ENCODE measurements at regions not wholly inside any gene's neighbourhood (a gene's known extent, or its start where the extent isn't known, plus 50 kb on each side); places are given as distances from the start of the nearest gene placed in this dataset.

DNA sequence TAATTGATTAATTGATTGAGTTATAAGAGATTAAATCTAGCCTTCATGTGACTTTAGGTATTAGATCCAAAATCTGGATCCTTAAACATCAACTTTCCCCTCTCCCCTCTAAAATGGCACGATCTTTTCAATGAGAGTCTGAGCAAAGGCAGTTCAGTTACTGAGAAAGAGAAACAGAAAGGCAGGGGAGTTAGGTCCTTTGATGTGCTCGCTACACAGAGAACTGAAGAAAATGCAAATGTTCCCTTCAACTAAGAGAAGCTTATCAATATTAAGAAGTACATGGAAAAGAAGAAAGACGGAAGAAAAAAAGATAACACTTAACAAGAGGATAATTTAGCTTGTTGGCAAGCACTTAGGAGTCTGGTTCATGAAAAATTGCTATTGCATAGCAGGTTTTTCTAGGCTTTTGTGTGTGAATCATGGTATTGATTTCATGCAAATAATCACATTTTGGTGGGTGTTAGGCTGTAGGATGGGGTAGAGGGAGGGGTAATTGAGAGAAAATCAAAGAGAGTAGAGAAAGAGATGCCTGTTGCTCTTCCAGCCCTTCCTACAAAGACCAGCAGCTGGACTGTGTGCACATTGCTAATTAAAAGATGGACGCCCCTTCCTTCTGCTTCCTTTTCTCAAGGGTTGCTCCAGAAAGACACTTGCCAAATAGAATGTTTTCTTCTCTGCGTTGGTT, 307.6 kb upstream of the PLXNA2 start:
- DNase-seq, result no peak

GRCh38 chr1:208552928-208553327, 308.7 kb upstream of the PLXNA2 start:
- no peak for DNase-seq

DNA sequence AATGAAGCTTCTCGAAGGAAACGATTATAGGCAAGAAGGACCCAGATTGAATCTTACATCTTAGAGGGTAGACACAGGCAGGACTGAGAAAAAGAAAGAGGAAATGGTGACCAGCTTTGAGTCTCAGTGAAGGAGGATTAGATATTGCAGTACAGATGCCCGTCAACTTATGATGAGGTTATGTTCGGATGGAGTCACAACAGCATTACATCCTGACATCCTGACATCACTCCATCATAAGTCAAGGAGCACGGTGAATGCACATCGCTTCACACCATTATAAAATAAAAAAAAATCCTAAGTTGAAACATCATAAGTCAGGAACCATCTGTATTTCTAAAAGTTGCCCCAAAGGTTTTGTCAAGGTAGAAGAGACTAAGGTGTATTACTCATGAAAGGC, 312.3 kb upstream of the PLXNA2 start:
- DNase-seq, result no peak

DNA sequence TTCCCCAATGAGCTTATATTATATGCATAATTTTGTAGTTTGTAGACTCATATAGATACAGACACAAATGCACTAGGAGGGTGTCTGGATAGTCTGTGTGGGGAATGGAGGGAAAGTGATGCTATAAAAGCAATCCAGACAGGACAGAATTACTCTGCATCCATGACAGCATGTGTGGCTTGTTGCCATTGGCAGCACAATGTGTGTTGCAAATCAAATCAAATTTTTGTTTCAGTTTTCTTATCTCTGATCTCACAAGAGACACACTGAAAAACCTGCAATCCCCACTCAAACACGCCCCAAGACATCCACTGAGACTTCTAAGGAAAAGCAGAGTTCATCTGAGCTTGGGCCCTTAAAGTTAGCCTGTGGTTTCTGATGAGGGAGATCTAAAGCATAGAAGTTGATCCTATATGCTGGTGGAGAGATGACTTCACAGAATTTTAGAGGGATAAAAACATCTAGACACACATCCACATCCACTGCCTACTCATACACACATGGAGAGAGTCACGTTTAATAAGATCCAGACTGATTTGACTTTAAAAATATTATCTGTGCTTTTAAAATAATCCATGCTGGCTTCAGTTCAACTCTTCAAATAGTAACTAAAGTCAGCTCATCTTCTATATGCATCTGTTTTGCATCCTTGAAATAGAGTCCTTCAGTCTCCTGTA, 313.0 kb upstream of the PLXNA2 start:
- no peak for DNase-seq

DNA sequence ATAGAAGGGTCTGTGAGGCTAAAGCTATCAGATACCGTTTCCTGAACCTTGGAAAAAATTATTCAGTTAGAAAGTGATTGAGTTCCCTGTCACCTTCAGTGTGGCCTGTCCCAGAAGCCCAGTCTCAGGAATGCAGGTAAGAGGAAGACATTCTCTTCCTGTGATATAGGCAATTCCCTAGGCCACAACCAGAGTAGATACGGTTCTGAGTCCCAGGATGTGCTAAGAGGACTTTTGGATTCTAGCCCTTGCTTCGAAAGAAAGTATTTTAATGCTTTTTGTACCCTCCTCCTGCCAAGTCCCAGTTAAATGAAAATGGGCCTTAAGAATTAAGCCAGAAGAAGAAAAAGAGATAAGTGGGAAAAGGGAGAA, 313.5 kb upstream of the PLXNA2 start:
- no peak for DNase-seq

- DNase-seq, result no peak
Measured at GRCh38 chr1:208559597-208560329, 315.6 kb upstream of the PLXNA2 start.

DNA sequence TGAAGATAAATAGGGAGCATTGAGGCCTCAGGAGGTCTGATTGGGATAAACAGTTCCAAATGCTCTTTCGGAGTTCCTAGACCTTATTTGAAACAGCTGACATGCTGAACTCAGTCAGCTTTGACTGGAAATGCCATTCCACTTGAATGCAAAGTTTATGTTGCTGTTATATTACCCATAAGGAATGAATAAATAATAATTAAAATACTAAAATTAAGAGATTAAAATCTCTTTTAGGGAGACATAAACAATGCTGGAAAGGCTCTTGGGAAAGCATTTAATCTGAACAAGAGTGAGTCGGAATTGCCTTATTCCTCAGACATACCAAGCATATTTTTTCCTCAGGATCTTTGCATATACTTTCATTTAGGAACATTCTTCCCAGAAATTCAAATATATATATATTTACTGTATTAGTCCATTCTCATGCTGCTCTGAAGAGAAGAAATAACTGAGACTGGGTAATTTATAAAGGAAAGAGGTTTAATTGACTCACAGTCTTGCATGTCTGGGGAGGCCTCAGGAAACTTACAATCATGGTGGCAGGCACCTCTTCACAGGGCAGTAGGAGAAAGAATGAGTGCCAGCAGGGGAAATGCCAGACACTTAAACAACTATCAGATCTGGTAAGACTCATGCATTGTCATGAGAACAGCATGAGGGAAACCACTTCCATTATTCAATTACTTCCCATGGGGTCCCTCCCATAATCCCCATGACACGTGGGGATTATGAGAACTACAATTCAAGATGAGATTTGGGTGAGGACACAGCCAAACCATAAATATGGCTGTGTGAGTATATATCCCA, 318.2 kb upstream of the PLXNA2 start:
- DNase-seq, result no peak

GRCh38 chr1:208564466-208564865, 320.3 kb upstream of the PLXNA2 start:
- no peak for DNase-seq

- DNase-seq, result no peak
Measured at GRCh38 chr1:208565756-208566440, 321.7 kb upstream of the PLXNA2 start.

DNA sequence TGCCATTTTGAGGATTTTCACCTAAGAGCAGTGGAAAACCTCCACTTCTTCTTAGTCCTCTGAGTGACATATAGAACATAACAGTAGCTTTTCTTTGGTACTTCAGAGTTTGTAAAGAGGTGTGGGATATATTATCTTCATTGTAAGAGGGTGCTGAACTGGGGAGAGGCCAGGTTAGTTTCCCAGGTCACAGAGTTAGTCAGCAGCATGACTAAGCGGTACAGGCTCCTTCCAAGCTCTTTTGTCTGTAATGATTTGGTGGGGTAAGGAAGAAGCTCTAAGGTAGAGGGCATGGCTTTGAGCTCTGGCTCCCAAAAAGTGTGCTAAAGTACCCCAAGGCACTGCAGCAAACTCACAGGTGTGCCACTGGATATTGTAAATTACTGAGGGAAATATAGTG, 325.0 kb upstream of the PLXNA2 start:
- DNase-seq, result no peak

DNA sequence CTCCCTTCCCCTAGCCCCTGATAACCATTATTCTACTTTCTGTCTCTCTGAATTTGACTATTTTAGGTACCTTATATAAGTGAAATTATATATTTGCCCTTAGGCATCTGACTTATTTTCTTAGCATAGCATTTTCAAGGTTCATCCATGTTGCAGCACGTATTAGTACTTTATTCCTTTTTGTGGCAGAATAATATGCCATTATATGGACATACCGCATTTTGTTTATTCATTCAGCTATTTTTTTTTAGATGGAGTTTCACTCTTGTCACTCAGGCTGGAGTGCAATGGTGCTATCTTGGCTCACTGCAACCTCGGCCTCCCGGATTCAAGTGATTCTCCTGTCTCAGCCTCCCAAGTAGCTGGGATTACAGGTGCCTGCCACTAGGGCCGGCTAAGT, 326.2 kb upstream of the PLXNA2 start:
- DNase-seq, result no peak

- no peak for DNase-seq
Measured at GRCh38 chr1:208576425-208576824, 332.2 kb upstream of the PLXNA2 start.

DNA sequence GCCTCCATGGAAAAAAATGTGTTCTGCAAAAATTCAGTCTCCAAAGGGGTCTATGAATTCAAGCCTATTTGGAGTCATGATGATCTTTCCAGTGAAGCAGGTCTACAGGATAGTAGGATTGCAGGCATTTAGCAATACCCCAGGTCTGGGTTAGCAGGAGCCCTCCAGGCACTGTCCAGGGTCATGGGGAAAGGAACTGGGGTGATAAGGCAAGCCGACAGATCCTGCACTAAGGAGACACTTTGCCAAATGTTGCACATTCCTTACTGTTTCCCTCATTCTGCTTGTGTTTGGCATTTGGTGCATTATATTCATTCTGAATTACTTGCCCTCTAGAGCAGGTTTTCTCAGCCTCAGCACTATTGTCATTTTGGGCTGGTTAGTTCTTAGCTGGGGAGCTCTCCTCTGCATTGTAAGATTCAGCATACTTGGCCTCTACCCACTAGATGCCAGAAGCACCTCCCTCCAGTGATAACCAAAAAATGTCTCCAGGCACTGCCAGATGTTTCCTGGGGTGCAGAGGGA, 333.3 kb upstream of the PLXNA2 start:
- no peak for DNase-seq

GRCh38 chr1:208581209-208581608, 337.0 kb upstream of the PLXNA2 start:
- DNase-seq, result no peak

DNA sequence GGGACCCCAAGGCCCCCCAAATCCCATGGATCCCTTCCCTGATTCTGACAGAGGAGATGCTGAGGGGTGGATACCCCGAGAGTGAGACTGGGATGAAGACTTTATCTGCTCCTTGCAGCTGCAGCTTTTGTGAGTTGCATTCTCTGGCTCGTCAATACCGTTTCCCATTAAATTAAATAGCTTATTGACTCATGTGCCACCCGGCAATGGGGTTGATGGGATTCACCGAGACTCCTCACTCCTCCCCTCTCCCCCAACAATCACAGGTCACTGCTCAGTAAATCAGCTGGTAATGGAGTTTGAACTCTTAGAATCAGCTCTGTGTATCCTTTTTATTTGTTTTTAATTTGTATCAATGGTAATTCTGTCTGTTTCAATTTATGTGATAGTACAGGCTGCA, 337.5 kb upstream of the PLXNA2 start:
- DNase-seq, result no peak

DNA sequence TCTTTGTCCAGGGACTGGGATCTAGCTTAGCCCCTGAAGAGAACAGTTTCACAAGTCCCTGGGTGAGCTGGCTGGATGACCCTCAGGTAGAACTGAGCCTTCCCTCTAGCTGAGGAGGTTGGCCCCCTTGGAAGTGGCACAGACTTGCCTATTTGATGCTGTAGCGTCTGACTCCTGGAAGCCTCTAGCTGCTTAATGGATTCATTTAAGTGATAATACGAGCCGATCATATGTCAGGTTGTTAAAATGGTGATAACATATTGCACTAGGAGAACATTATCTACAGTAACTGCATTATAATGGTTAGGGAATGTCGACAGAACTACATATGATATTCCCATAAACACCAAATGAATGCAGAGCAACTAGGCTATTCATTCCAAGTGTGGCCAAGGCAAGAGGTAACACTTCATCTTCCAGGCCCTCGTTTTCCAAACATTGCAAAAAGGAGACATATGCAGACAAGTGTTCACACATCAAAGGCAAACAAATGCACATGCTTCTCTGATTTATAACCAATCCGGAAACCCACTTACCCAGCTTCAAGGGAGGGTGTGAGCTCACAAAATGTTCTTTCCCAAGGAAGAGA, 340.1 kb upstream of the PLXNA2 start:
- no peak for DNase-seq

DNA sequence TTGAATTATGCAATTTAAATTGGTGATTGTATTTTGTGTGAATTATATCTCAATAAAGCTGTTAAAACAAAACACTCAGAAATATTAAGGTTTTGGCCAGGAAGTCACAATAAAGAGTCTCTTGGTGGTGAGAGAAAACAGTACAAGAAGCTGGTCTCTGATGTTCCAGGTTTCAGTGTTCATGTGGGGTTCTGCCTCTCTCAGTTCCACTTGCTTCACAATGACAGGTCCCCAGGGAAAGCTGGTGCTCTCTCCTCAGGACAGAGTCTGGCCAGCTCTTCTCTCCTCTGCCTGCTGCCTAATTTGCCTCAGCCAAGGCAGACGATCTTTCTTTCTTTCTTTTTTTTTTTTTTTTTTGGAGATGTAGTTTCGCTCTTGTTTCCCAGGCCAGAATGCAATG, 342.9 kb upstream of the PLXNA2 start:
- DNase-seq, result no peak

DNA sequence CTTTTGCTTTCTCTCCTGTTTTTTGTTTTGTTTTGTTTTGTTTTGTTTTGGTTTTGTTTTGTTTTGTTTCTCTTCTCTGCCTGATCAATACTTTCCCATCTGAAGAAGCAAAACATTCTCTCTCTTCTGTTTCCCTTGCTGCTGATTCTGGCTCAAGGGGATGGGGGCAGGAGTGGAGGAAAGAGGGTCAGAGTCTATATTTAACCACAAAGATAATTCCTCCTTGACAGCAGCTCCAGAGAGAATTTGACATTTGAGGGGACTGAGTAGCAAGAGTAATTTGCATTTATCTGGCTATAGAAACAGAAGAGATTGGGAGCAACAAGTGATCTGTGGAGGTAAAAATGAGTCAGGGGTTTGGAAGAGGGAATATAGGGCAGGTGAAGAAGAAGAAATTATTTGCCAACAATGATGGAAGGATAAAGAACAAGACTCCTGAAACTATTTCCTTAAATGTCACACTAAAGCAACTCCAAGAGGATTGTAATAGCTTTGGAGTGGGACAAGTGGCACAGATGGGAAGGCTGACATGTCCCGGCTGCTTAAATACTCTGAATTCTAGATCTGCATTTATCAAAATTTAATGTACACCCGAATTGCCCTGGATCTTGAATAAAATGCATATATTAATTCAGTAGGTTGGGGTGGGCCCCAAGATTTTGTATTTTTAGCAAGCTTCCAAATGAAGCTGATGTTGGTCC, 349.3 kb upstream of the PLXNA2 start:
- no peak for DNase-seq

- no peak for DNase-seq
Measured at GRCh38 chr1:208595236-208595635, 351.1 kb upstream of the PLXNA2 start.

DNA sequence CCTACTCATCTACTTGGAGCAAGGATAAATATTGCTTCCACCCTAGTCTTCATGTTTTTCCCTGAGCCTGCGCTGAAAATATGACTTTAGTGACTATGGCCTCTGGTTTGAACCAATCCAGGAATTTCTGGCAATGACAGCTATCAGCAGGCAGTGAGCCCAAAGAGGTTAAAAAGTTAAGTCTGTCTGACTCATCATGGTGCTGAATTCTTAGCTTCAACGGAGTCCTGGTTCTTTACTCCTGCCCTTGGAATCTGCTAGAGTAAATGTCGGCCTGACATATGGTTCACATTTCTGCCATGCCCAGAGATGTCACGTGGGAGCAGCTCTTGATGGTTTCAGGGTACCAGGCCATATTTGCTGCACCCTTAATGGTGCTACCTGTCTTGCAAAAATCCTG, 351.6 kb upstream of the PLXNA2 start:
- no peak for DNase-seq

- DNase-seq, result no peak
Measured at GRCh38 chr1:208597571-208597970, 353.4 kb upstream of the PLXNA2 start.

Measured in effector CD4-positive, alpha-beta T cell (primary cell).